Activated naive CD4-positive, alpha-beta T cell treated with anti-CD3 and anti-CD28 coated beads, Interleukin-2, amount 10 ng/mL, durations not matched to agents 7 days and 5 days (primary cell): ENCODE measurements at regions not wholly inside any gene's neighbourhood (a gene's known extent, or its start where the extent isn't known, plus 50 kb on each side); places are given as distances from the start of the nearest gene placed in this dataset.
"Not testable (repeated sequence)": the region's sequence is repeated elsewhere in the genome, so short reads cannot be mapped to it uniquely, and the experiment has no call there.

Experiments used
- CTCF ChIA-PET: fragments of 350-600 bp; sonication (Branson Sonifier 250); formaldehyde crosslinking; loops from one replicate; lab custom pipeline; 2021; ENCODE audit warnings: antibody characterized with exemption; lab: Charles Lee
- DNase-seq: peaks from one replicate; pipeline ENCODE4 v3.0.0-alpha.2; 2020
- H3K27ac Mint-ChIP-seq: one replicate; pipeline ENCODE4 v1.8.0; 2021; ENCODE audit warnings: mild to moderate bottlenecking, moderate library complexity, mixed read lengths
- H3K27me3 Mint-ChIP-seq: one replicate; pipeline ENCODE4 v1.8.0; 2021; ENCODE audit warnings: mild to moderate bottlenecking, mixed read lengths
- H3K36me3 Mint-ChIP-seq: one replicate; pipeline ENCODE4 v1.8.0; 2021; ENCODE audit warnings: mixed read lengths
- H3K4me1 Mint-ChIP-seq: one replicate; pipeline ENCODE4 v1.8.0; 2021; ENCODE audit warnings: mixed read lengths
- H3K4me3 Mint-ChIP-seq: one replicate; pipeline ENCODE4 v1.8.0; 2021; ENCODE audit warnings: mild to moderate bottlenecking, moderate library complexity, mixed read lengths
- H3K9me3 Mint-ChIP-seq: one replicate; pipeline ENCODE4 v1.8.0; 2021; ENCODE audit warnings: mixed read lengths

DNA sequence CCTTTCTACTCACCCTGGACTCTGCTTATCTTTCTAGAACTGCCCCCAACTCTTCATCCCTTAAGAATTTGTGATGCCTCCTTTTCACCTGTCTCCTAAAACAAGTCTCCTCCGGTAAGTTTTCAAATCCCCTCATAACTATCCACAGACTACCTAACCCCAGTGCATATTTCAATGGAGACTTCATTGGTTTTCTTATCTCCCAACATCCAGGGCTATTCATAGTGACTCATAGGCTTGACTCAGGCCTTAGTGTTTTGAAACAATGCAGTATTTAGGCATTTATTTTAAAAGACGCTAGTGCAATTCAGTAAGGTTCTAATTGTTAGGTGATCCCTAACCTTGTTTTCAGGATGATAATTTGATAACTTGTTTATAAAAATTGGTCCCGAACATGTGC, 399.2 kb downstream of the CPS1 start:
- CTCF ChIA-PET, result no interaction called here
- H3K9me3 Mint-ChIP-seq, result no peaks in the 10 kb centered on the region
- no peak overlapping the region for H3K27ac Mint-ChIP-seq
- H3K27me3 Mint-ChIP-seq, result no peaks in the 10 kb centered on the region
- no peak overlapping the region for H3K4me3 Mint-ChIP-seq
- H3K4me1 Mint-ChIP-seq, result no peaks in the 10 kb centered on the region
- no peaks in the 10 kb centered on the region for H3K36me3 Mint-ChIP-seq
- DNase-seq, result no peak

DNA sequence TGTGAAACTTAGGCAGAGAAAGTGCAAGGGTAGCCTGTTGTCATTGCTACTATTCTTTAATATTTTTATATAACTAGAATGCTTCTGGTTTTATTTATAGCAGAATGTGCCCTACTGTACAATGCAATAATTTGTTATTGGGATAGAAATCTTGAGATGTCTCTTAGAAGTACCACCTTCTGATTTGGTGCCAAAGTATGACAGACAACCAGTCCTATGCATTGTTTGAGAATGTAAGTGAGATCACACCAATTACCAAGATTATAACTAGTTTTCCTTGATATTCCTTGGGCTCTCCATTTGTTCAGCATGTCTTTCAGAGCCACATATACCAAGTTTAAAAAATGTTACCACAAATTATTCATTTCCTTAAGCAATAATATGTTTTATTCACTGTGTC, 399.7 kb downstream of the CPS1 start:
- Mint-ChIP-seq H3K9me3 (no peaks in the 10 kb centered on the region), H3K36me3 (no peaks in the 10 kb centered on the region), H3K4me1 (no peaks in the 10 kb centered on the region), H3K4me3 (no peak overlapping the region), H3K27ac (no peak overlapping the region), H3K27me3 (no peaks in the 10 kb centered on the region)
- CTCF ChIA-PET, result no interaction called here
- DNase-seq, result no peak

DNA sequence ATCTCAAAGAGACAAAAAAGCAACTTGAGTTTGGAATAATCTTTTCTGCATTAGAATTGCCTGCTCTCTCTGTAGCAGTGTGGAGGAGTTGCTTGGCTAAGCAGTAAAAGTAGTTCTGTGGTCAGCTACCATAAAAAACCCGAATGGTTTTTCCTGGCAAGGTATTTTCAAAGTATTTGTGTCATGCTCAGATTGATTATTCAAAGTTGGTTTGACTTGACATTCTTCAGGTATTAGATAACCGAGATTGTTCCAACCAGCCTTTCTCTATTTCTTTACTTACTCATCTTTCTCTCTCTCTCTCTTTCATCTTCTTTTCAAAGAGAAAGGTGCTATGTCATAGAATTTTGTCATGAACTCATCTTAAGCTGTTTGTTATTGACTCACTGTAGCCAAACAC, 404.9 kb downstream of the CPS1 start:
- H3K27ac Mint-ChIP-seq, result no peak overlapping the region
- CTCF ChIA-PET, result no interaction called here
- no peaks in the 10 kb centered on the region for H3K4me1 Mint-ChIP-seq
- H3K9me3 Mint-ChIP-seq, result no peaks in the 10 kb centered on the region
- no peaks in the 10 kb centered on the region for H3K36me3 Mint-ChIP-seq
- H3K27me3 Mint-ChIP-seq, result no peaks in the 10 kb centered on the region
- H3K4me3 Mint-ChIP-seq, result no peak overlapping the region
- DNase-seq, result no peak

DNA sequence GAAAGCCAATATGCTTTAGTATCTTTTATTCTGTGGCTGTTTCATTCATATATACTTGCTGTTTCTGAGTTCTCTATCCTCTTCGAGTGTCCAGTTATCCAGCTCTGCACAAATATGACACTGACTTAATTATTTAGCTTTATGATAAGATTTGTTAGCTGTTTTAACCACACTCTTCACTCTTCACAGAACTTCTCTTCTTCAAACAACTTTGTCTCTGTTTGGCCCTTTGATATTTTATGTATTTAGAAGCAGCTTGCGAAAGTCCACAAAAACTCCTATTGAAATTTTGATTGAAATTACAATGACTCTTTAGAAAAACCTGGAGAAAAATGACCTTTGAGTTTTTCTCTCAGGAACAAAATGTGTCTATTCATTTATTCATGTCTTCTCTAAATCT, 407.0 kb downstream of the CPS1 start:
- H3K9me3 Mint-ChIP-seq, result peaks cover 3% of the 10 kb centered on the region
- DNase-seq, result no peak
- CTCF ChIA-PET, result no interaction called here
- H3K27me3 Mint-ChIP-seq, result no peaks in the 10 kb centered on the region
- H3K4me3 Mint-ChIP-seq, result no peak overlapping the region
- H3K27ac Mint-ChIP-seq, result no peak overlapping the region
- no peaks in the 10 kb centered on the region for H3K4me1 Mint-ChIP-seq
- no peaks in the 10 kb centered on the region for H3K36me3 Mint-ChIP-seq

DNA sequence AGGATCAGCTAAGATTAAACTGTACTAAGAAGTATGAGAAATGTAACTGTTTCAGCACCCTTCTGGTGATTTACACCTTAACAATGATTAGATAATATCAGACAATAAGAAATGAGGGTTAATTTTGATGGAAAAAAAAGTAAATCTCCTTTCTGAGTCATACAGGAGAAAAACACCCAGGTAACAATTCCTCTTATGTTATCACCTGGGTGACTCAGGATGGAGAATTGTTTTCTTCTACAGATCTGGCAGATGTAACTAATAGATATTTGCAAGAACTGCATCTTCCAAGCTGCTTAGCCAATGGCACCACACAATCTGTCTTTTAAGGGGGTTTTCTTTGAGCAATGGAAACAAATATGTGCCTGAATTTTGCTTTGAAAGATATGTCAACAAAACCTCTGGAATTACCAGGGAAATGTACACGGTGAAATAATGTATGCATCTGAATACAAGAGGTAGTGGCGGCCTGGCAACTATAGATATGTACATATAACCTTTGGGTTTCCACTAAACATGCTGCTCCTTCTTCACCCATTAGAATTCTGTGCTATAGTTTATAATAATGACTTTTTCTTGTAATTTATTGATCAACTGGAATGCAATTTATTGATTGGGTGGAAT, 407.9 kb downstream of the CPS1 start:
- no peaks in the 10 kb centered on the region for H3K27me3 Mint-ChIP-seq
- H3K9me3 Mint-ChIP-seq, result peaks cover 3% of the 10 kb centered on the region
- no peak overlapping the region for H3K4me3 Mint-ChIP-seq
- H3K36me3 Mint-ChIP-seq, result no peaks in the 10 kb centered on the region
- no peaks in the 10 kb centered on the region for H3K4me1 Mint-ChIP-seq
- CTCF ChIA-PET, result no interaction called here
- DNase-seq, result no peak
- no peak overlapping the region for H3K27ac Mint-ChIP-seq

DNA sequence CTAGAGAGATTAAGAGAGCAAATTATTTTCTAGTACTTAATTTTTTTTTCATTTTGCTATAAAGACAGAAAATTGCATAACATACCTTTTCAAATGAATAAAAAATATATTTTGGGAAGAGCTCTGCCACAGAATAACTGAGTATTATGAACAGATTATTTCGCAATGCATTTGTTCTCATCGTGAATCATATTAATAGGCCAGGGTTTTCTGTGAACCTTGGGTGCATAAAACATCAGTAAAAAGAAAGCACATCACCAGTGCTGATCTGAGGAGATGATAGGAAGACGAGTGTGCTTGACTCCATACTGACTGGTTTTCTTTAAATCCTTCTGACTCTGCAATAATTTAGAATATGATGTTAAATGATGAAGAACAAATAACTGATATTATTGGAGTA, 409.1 kb downstream of the CPS1 start:
- no peak overlapping the region for H3K27ac Mint-ChIP-seq
- H3K9me3 Mint-ChIP-seq, result peaks cover 3% of the 10 kb centered on the region
- no peak overlapping the region for H3K4me3 Mint-ChIP-seq
- no peaks in the 10 kb centered on the region for H3K36me3 Mint-ChIP-seq
- no peaks in the 10 kb centered on the region for H3K4me1 Mint-ChIP-seq
- H3K27me3 Mint-ChIP-seq, result no peaks in the 10 kb centered on the region
- no peak for DNase-seq
- CTCF ChIA-PET, result no interaction called here

DNA sequence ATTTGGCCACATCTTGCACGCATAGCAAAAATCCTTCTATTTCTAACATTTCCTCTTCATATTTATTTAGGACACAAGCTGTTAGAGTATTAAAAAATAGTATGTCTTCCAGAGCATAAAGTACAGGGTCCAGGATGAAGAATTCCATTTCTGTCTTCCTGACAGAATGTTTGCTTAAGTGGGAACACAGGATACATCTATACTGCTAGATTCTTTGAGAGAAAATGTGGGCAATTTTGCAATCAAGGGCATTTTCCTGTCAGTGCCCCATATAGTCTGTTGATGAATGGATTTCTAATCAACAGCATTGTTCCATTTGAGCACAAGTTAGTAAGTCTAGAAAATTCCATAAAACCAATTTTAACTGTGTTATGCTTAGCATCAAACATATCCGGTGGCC, 409.9 kb downstream of the CPS1 start:
- H3K4me1 Mint-ChIP-seq, result no peaks in the 10 kb centered on the region
- H3K36me3 Mint-ChIP-seq, result no peaks in the 10 kb centered on the region
- no peaks in the 10 kb centered on the region for H3K27me3 Mint-ChIP-seq
- no peak overlapping the region for H3K27ac Mint-ChIP-seq
- H3K9me3 Mint-ChIP-seq, result peaks cover 3% of the 10 kb centered on the region
- no peak overlapping the region for H3K4me3 Mint-ChIP-seq
- DNase-seq, result no peak
- CTCF ChIA-PET, result no interaction called here

DNA sequence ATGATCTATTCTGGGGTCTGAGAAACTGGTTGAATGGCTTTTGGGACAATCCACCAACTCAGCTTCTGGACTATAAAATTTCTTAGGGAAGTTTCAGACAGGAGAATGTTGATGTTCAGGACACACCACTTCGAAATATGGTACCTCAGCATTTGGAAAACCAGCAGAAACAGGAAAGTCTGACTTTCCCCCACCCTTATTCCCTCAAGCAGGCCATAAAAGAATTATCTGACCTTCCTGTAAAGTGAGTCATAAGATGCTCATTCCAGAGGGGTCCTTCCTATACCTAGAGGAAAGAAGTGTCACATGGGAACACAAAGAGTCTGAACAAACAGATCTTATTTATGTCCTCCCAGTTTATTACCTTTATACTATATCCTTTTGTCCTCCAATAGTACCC, 415.0 kb downstream of the CPS1 start:
- CTCF ChIA-PET, result no interaction called here
- H3K4me3 Mint-ChIP-seq, result no peak overlapping the region
- no peaks in the 10 kb centered on the region for H3K36me3 Mint-ChIP-seq
- no peaks in the 10 kb centered on the region for H3K27me3 Mint-ChIP-seq
- DNase-seq, result no peak
- no peak overlapping the region for H3K27ac Mint-ChIP-seq
- H3K4me1 Mint-ChIP-seq, result no peaks in the 10 kb centered on the region
- peaks cover 3% of the 10 kb centered on the region for H3K9me3 Mint-ChIP-seq

DNA sequence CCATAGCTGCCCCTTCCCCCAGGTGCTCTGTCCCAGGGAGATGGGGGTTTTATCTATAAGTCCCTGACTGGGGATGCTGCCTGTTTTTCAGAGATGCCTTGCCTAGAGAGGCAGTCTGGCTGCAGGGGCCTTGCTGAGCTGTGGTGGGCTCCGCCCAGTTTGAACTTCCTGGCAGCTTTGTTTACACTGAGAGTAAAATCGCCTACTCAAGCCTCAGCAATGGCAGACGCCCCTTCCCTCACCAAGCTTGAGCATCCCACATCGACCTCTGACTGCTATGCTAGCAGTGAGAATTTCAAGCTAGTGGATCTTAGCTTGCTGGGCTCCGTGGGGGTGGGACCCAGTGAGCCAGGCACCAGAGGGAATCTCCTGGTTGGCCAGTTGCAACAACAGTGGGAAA, 430.4 kb downstream of the CPS1 start:
- CTCF ChIA-PET, H3K9me3 Mint-ChIP-seq, H3K36me3 Mint-ChIP-seq, H3K4me3 Mint-ChIP-seq, H3K4me1 Mint-ChIP-seq, DNase-seq, H3K27me3 Mint-ChIP-seq, H3K27ac Mint-ChIP-seq: not testable (repeated sequence)

DNA sequence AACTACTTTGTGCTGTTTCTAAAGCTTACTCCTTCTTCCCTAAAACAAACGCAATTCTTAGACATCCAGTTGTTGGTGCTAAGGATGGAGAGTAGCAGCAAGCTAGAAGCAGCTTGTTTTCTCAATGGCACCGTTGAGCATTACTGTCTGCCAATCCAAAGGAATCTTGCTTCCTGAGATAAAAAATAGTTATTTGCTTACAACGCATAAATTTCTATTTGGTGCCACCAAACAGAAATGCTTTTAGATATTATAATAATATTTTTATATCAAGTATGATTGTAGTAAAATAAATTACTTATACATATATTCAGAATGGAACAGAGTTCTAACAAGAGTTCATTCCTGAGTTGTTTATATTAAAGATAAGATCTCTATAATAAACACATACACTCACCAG, 434.7 kb downstream of the CPS1 start:
- no peak overlapping the region for H3K4me3 Mint-ChIP-seq
- no peaks in the 10 kb centered on the region for H3K4me1 Mint-ChIP-seq
- H3K27ac Mint-ChIP-seq, result no peak overlapping the region
- no peak for DNase-seq
- H3K36me3 Mint-ChIP-seq, result no peaks in the 10 kb centered on the region
- H3K9me3 Mint-ChIP-seq, result peaks cover 2% of the 10 kb centered on the region
- CTCF ChIA-PET, result no interaction called here
- no peaks in the 10 kb centered on the region for H3K27me3 Mint-ChIP-seq

DNA sequence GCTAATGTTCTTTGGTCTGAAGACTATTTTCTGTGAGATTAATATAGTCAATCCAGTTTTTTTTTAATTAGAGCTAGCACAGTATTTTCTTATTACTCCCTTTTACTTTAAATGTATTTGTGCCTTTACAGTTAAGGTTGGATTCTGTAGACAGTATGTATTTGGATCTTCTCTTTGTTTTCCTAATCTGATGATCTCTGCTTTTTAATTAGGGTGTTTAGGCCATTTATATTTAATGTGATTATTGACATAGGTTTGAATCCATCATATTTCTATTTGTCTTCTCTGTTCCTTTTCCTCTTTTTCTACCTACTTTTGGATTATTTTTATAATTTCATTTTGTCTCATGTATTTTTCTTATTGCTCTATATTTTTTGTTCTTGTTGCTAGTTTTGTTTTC, 437.7 kb downstream of the CPS1 start:
- DNase-seq, result no peak
- no peak overlapping the region for H3K4me3 Mint-ChIP-seq
- H3K27ac Mint-ChIP-seq, result no peak overlapping the region
- CTCF ChIA-PET, result no interaction called here
- no peaks in the 10 kb centered on the region for H3K4me1 Mint-ChIP-seq
- no peaks in the 10 kb centered on the region for H3K36me3 Mint-ChIP-seq
- H3K27me3 Mint-ChIP-seq, result no peaks in the 10 kb centered on the region
- peaks cover 2% of the 10 kb centered on the region for H3K9me3 Mint-ChIP-seq

DNA sequence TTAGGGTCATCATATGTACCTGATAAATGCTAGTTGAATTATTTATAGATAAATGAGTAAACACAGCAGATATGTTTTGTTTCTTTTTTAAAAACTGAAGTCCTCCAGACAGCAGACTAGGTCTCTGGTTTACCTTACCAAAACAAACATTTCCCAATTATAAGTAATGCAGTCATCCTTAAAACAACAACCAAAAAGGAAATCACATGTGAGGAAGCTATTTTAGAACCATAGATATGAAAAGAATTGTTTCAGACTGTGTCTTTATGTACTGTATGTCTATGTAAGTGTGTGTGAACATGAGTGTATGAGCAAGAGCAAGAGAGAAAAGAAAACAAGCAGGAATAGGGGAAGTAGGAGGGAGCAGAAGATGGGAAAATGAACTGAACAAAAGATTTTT, 441.0 kb downstream of the CPS1 start:
- Mint-ChIP-seq H3K27ac (no peak overlapping the region), H3K4me3 (no peak overlapping the region), H3K27me3 (no peaks in the 10 kb centered on the region), H3K4me1 (no peaks in the 10 kb centered on the region), H3K36me3 (no peaks in the 10 kb centered on the region), H3K9me3 (peaks cover 2% of the 10 kb centered on the region)
- CTCF ChIA-PET, result no interaction called here
- no peak for DNase-seq

DNA sequence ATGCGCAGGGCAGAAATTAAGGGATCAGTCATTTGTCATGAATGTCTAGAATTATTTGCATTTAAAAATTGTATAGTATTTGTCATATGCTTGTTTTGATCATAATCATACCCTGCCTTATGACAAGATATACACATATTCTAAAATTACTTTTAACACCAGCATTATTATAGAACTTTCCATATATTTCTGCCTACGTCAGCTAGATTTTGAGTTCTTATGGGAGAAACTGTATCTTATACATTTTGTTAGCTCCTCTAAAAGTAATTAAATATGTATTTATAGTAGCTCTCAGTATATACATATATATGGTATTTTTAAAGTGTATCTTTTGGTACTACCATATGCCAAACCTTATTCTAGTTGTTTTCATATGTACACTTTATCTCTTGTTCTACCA, 441.9 kb downstream of the CPS1 start:
- no peak for DNase-seq
- Mint-ChIP-seq H3K27ac (no peak overlapping the region), H3K4me3 (no peak overlapping the region), H3K4me1 (no peaks in the 10 kb centered on the region), H3K27me3 (no peaks in the 10 kb centered on the region), H3K9me3 (peaks cover 2% of the 10 kb centered on the region), H3K36me3 (no peaks in the 10 kb centered on the region)
- CTCF ChIA-PET, result no interaction called here

DNA sequence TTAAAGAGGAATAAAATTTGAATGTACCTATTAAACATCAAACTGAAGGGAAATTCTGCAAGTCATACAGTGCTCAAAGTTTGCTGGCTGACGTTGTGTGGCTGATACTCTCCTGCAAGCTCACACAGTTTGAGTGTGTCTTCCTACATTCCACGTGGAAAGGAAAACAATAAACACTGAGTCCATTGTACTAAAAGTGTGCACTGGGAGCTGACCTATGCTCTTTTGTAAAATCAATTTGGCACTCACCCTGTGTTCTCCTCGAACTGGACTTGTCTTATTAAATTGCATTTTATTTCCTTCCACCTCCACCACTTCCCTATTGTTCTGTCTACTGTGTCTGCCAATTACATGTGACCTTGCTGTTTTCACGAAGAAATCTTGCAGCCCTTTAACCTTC, 458.0 kb downstream of the CPS1 start:
- Mint-ChIP-seq H3K4me3 (no peak overlapping the region), H3K27ac (no peak overlapping the region), H3K9me3 (peaks cover 5% of the 10 kb centered on the region), H3K4me1 (no peaks in the 10 kb centered on the region), H3K36me3 (no peaks in the 10 kb centered on the region), H3K27me3 (no peaks in the 10 kb centered on the region)
- no peak for DNase-seq
- CTCF ChIA-PET, result no interaction called here

DNA sequence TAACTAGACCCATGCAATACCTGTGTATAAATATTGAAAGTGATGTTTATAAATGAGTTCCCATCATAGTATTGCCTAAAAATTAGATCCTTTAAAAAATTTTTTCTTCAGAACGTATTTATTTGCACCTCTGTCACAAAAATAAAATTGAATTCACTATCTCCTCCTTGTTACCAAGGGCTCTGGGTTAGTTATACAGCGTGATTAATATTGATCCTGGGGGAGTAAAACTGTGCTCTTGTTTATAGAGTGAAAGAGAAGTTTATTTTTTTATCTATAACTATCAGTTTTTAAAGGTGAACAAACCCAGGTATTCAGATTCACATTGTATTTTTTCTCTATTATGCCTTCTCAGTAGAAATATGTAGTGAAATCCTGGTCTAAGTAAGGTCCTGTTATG, 458.5 kb downstream of the CPS1 start:
- Mint-ChIP-seq H3K4me3 (no peak overlapping the region), H3K27ac (no peak overlapping the region), H3K36me3 (no peaks in the 10 kb centered on the region), H3K4me1 (no peaks in the 10 kb centered on the region), H3K9me3 (peaks cover 5% of the 10 kb centered on the region), H3K27me3 (no peaks in the 10 kb centered on the region)
- DNase-seq, result no peak
- CTCF ChIA-PET, result no interaction called here

DNA sequence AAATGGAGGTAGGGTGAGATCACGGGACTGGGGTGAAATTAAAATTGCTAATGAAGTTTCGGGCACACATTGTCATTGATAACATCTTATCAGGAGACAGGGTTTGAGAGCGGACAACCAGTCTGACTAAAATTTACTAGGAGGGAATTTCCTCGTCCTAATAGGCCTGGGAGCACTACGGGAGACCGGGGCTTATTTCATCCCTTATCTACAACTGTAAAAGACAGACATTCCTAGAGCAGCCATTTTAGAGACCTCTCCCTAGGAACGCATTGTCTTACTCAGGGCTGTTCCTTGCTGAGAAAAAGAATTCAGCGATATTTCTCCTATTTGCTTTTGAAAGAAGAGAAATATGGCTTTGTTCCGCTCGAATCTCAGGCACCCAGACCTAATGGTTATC, 468.7 kb downstream of the CPS1 start:
- CTCF ChIA-PET, DNase-seq, H3K36me3 Mint-ChIP-seq, H3K27ac Mint-ChIP-seq, H3K4me3 Mint-ChIP-seq, H3K4me1 Mint-ChIP-seq, H3K27me3 Mint-ChIP-seq: not testable (repeated sequence)
- H3K9me3 Mint-ChIP-seq, result peaks cover 18% of the 10 kb centered on the region
